ENCODE measurements at regions not wholly inside any gene's neighbourhood (a gene's known extent, or its start where the extent isn't known, plus 50 kb on each side); places are given as distances from the start of the nearest gene placed in this dataset.

DNA sequence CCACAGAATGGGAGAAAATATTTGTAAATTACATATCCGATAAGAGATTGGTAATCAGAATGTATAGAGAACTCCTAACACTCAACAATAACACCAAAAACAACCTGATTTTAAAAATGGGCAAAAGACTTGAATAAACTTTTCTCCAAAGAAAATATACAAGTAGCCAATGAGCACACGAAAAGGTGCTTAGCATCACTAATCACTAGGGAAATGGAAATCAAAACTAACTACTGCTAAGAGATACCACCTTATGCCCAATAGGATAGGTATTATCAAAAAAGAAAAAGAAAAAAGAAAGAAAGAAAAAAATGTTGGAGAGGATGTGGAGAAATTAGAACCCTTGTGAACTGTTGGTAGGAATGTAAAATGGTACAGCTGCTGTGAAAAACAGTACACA, 212.1 kb downstream of the TLR4 start:
- Histone ChIP-seq H3K4me1 (ENCODE audit: insufficient read depth, insufficient read length) (no peaks in the 10 kb centered on the region), H3K9ac (ENCODE audit: insufficient read length, low read depth) (no peak overlapping the region), H3K9me3 (ENCODE audit: insufficient read depth, low read length) (peaks cover 11% of the 10 kb centered on the region), H3K36me3 (ENCODE audit: insufficient read depth, insufficient read length, low read length) (no peaks in the 10 kb centered on the region), H3K4me3 (ENCODE audit: insufficient read length, low read depth) (no peak overlapping the region), H3K27me3 (ENCODE audit: insufficient read depth, insufficient read length) (no peaks in the 10 kb centered on the region)
- no peak for DNase-seq (ENCODE audit: low read depth, low spot score)
- no peak for TF ChIP-seq YY1 (IDR thresholded peaks at IDR 0.05; ENCODE audit: insufficient read depth, insufficient read length)
- TF ChIP-seq SUZ12 (IDR thresholded peaks at IDR 0.05; ENCODE audit: extremely low read depth, insufficient read depth, insufficient read length): no peak
- TF ChIP-seq ZNF274 (IDR thresholded peaks at IDR 0.05; ENCODE audit: low read depth, low read length): no peak

DNA sequence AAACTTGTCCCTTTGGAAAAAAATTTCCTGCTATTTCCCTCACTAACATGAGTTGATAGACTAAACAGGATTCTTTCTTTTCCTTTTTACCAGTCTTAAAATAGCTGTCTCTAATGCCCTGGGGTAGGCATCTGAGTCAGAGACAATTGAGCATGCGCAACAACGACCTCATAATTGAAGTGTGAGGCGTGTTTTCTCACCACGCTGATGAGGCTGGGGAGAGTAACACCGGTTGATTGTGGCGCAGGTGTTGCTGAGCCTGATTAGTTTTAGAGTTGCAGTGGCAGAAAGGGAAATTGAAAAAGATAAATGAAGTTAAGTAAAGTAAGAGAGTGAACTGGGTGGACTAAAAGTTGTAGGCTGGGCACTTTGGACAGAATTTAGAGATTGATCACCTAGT, 213.7 kb downstream of the TLR4 start:
- Histone ChIP-seq H3K36me3 (ENCODE audit: insufficient read depth, insufficient read length, low read length) (no peaks in the 10 kb centered on the region), H3K9me3 (ENCODE audit: insufficient read depth, low read length) (no peaks in the 10 kb centered on the region; the same call in 1 of the 2 replicates), H3K4me1 (ENCODE audit: insufficient read depth, insufficient read length) (no peaks in the 10 kb centered on the region), H3K27me3 (ENCODE audit: insufficient read depth, insufficient read length) (no peaks in the 10 kb centered on the region), H3K9ac (ENCODE audit: insufficient read length, low read depth) (no peak overlapping the region), H3K4me3 (ENCODE audit: insufficient read length, low read depth) (no peak overlapping the region)
- DNase-seq (ENCODE audit: low read depth, low spot score): no peak
- TF ChIP-seq YY1 (IDR thresholded peaks at IDR 0.05; ENCODE audit: insufficient read depth, insufficient read length) (no peak), SUZ12 (IDR thresholded peaks at IDR 0.05; ENCODE audit: extremely low read depth, insufficient read depth, insufficient read length) (no peak), ZNF274 (IDR thresholded peaks at IDR 0.05; ENCODE audit: low read depth, low read length) (no peak)

DNA sequence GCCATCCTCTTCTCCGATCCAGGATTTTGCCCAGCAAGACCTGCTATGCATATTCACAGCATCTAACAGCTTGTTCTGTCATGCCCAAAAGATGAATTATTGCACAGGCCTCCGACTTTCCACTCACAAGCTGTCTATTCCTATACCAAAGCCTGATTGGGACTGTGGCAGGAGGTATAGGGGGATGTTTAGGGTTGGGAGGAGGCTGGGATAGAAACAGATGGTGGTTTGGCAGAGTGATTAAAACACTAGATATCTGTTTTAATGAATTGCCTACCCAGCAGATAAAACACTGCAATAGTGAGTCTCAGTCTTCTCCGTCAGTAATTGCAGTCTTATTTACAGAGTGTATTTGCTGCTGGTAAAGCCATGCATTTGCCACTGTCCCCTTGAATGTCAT, 215.3 kb downstream of the TLR4 start:
- no peaks in the 10 kb centered on the region for H3K36me3 ChIP-seq (ENCODE audit: insufficient read depth, insufficient read length, low read length)
- H3K4me3 ChIP-seq (ENCODE audit: insufficient read length, low read depth): no peak overlapping the region
- no peaks in the 10 kb centered on the region for H3K4me1 ChIP-seq (ENCODE audit: insufficient read depth, insufficient read length)
- no peaks in the 10 kb centered on the region for H3K27me3 ChIP-seq (ENCODE audit: insufficient read depth, insufficient read length)
- no peak for DNase-seq (ENCODE audit: low read depth, low spot score)
- TF ChIP-seq YY1 (IDR thresholded peaks at IDR 0.05; ENCODE audit: insufficient read depth, insufficient read length) (no peak), SUZ12 (IDR thresholded peaks at IDR 0.05; ENCODE audit: extremely low read depth, insufficient read depth, insufficient read length) (no peak), ZNF274 (IDR thresholded peaks at IDR 0.05; ENCODE audit: low read depth, low read length) (no peak)
- no peaks in the 10 kb centered on the region for H3K9me3 ChIP-seq (ENCODE audit: insufficient read depth, low read length)
- H3K9ac ChIP-seq (ENCODE audit: insufficient read length, low read depth): no peak overlapping the region

DNA sequence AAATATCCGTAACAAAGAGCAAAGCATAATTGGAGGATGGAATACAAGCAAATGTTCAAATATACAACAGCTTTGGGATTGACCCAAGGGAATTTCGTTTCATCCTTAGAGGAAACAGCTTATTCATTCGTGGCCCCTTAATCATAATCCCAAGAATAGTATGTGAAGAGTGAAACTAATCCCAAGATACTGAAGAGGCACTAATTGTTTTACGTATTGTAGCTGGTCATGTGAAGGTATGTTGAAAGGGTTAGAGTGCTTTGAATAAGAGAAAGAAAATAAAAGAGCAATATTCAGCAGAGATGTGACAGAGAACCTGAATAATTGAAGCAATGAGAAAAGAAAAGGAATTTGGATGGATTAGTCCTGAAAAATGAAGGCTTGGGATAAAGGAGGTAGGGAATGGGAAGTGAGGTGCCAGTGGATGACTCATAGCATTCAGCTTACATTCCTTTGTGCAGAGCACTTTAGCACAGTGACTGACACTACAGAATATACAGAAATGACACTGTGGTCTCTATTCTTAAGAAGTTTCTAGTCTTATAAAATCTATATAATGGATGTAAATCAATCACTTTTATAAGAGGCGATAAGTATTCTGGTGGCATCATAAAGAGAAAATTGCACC, 221.9 kb downstream of the TLR4 start:
- H3K9me3 ChIP-seq (ENCODE audit: insufficient read depth, low read length): no peaks in the 10 kb centered on the region
- TF ChIP-seq SUZ12 (IDR thresholded peaks at IDR 0.05; ENCODE audit: extremely low read depth, insufficient read depth, insufficient read length): no peak
- no peak for TF ChIP-seq ZNF274 (IDR thresholded peaks at IDR 0.05; ENCODE audit: low read depth, low read length)
- TF ChIP-seq YY1 (IDR thresholded peaks at IDR 0.05; ENCODE audit: insufficient read depth, insufficient read length): no peak
- no peaks in the 10 kb centered on the region for H3K27me3 ChIP-seq (ENCODE audit: insufficient read depth, insufficient read length)
- H3K36me3 ChIP-seq (ENCODE audit: insufficient read depth, insufficient read length, low read length): no peaks in the 10 kb centered on the region
- no peaks in the 10 kb centered on the region for H3K4me1 ChIP-seq (ENCODE audit: insufficient read depth, insufficient read length)
- H3K4me3 ChIP-seq (ENCODE audit: insufficient read length, low read depth): no peak overlapping the region
- no peak for DNase-seq (ENCODE audit: low read depth, low spot score)
- H3K9ac ChIP-seq (ENCODE audit: insufficient read length, low read depth): no peak overlapping the region

DNA sequence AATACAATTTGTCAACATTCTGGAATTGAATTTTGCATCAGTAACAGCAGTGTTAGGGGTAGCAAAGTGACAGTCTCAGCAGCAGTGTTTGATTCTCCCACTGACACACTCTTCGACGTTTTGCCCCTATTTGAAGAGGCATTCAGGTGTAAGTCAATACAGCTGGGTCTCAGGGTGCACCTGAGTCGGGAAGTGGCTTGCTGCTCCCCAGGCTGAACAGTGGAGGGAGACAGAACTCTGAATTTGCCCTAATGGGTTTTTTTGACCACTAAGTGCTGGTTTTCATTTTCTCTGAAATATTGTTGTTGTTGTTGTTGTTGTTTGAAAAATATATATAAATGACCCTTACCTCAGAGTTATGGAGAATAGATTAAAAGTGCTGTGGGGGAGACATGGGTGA, 223.2 kb downstream of the TLR4 start:
- Histone ChIP-seq H3K4me3 (ENCODE audit: insufficient read length, low read depth) (no peak overlapping the region), H3K4me1 (ENCODE audit: insufficient read depth, insufficient read length) (no peaks in the 10 kb centered on the region), H3K9ac (ENCODE audit: insufficient read length, low read depth) (no peak overlapping the region), H3K27me3 (ENCODE audit: insufficient read depth, insufficient read length) (no peaks in the 10 kb centered on the region), H3K9me3 (ENCODE audit: insufficient read depth, low read length) (no peaks in the 10 kb centered on the region), H3K36me3 (ENCODE audit: insufficient read depth, insufficient read length, low read length) (no peaks in the 10 kb centered on the region)
- DNase-seq (ENCODE audit: low read depth, low spot score): no peak
- TF ChIP-seq YY1 (IDR thresholded peaks at IDR 0.05; ENCODE audit: insufficient read depth, insufficient read length): no peak
- no peak for TF ChIP-seq SUZ12 (IDR thresholded peaks at IDR 0.05; ENCODE audit: extremely low read depth, insufficient read depth, insufficient read length)
- TF ChIP-seq ZNF274 (IDR thresholded peaks at IDR 0.05; ENCODE audit: low read depth, low read length): no peak

DNA sequence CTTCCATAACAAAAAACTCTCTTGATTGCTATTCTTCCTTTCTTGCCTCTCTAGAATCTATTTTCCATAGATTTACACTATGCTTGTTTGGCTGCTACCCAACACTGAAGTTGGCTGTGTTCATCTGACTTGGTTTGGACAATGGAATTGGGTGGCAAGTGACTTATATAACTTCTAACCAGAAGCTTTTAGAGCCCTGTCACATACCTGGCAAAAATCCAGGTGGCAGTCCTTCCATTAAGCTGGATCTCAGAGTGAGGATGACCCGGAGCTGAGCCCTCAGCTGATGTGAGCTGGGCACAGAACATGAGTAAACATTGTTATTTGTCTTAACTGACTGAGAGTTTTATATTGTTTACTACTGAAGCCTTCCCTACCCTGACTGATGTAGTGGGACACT, 225.7 kb downstream of the TLR4 start:
- no peaks in the 10 kb centered on the region for H3K9me3 ChIP-seq (ENCODE audit: insufficient read depth, low read length)
- no peak for DNase-seq (ENCODE audit: low read depth, low spot score)
- TF ChIP-seq YY1 (IDR thresholded peaks at IDR 0.05; ENCODE audit: insufficient read depth, insufficient read length) (no peak), SUZ12 (IDR thresholded peaks at IDR 0.05; ENCODE audit: extremely low read depth, insufficient read depth, insufficient read length) (no peak), ZNF274 (IDR thresholded peaks at IDR 0.05; ENCODE audit: low read depth, low read length) (no peak)

DNA sequence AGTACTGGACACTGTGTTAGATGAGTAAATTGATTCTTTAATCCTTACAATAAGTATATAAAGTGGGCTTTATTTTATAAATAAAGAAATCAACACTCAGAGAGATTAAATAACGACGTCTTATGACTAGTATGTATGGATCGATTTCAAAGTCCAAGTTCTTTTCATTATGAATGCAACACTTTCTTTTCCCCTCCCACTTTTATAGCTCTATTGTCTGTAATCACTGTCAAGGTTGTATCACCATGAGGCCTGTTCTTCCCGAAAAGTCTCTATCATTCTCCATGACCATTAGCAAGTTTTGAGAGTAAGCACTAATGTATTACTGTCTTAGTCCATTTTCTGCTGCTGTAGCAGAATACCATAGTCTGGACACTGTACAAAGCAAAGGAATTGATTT, 228.4 kb downstream of the TLR4 start:
- Histone ChIP-seq H3K4me1 (ENCODE audit: insufficient read depth, insufficient read length) (no peaks in the 10 kb centered on the region), H3K36me3 (ENCODE audit: insufficient read depth, insufficient read length, low read length) (no peaks in the 10 kb centered on the region), H3K4me3 (ENCODE audit: insufficient read length, low read depth) (no peak overlapping the region), H3K27me3 (ENCODE audit: insufficient read depth, insufficient read length) (no peaks in the 10 kb centered on the region), H3K9me3 (ENCODE audit: insufficient read depth, low read length) (no peaks in the 10 kb centered on the region), H3K9ac (ENCODE audit: insufficient read length, low read depth) (no peak overlapping the region)
- no peak for DNase-seq (ENCODE audit: low read depth, low spot score)
- TF ChIP-seq YY1 (IDR thresholded peaks at IDR 0.05; ENCODE audit: insufficient read depth, insufficient read length) (no peak), SUZ12 (IDR thresholded peaks at IDR 0.05; ENCODE audit: extremely low read depth, insufficient read depth, insufficient read length) (no peak), ZNF274 (IDR thresholded peaks at IDR 0.05; ENCODE audit: low read depth, low read length) (no peak)

More for the DNA sequence above, 225.7 kb downstream of the TLR4 start:
- Histone ChIP-seq H3K4me3 (ENCODE audit: insufficient read length, low read depth) (no peak overlapping the region), H3K36me3 (ENCODE audit: insufficient read depth, insufficient read length, low read length) (no peaks in the 10 kb centered on the region), H3K27me3 (ENCODE audit: insufficient read depth, insufficient read length) (no peaks in the 10 kb centered on the region), H3K4me1 (ENCODE audit: insufficient read depth, insufficient read length) (no peaks in the 10 kb centered on the region), H3K9ac (ENCODE audit: insufficient read length, low read depth) (no peak overlapping the region)
